Sigmoid colon (tissue), 6 donors: ENCODE measurements at regions not wholly inside any gene's neighbourhood (a gene's known extent, or its start where the extent isn't known, plus 50 kb on each side); places are given as distances from the start of the nearest gene placed in this dataset.
"Not testable (repeated sequence)": the region's sequence is repeated elsewhere in the genome, so short reads cannot be mapped to it uniquely, and the experiment has no call there.

ENCODE experiments used
- DNase-seq: peaks from one replicate; pipeline ENCODE4 v3.0.0-alpha.2; 2019
- H3K27ac ChIP-seq, 4 donors: fragments of 200-600 bp; sonication (generic); one replicate each; pipeline ENCODE4 v1.5.1; 2016 to 2019; ENCODE audit warnings: mild to moderate bottlenecking in 1 of 4
- H3K27me3 ChIP-seq, 3 donors: fragments of 200-600 bp; sonication (generic); one replicate each; pipeline ENCODE4 v1.5.1; 2019; ENCODE audit warnings: mild to moderate bottlenecking in 1 of 3
- H3K36me3 ChIP-seq, 4 donors: fragments of 200-600 bp; sonication (generic); one replicate each; pipeline ENCODE4 v1.5.1; 2016 to 2019
- H3K4me1 ChIP-seq, 4 donors: fragments of 200-600 bp; sonication (generic); one replicate each; pipeline ENCODE4 v1.5.1; 2017 to 2019
- H3K4me3 ChIP-seq, 4 donors: fragments of 200-600 bp; sonication (generic); one replicate each; pipeline ENCODE4 v1.5.1; 2017 to 2019; ENCODE audit warnings: mild to moderate bottlenecking in 2 of 4, moderate library complexity in 1 of 4
- H3K9me3 ChIP-seq, 4 donors: fragments of 200-600 bp in 3 of 4; sonication (generic) in 3 of 4; one replicate each; pipeline versions ENCODE4 v1.5.1 to v1.6.1; 2013 to 2019
- CTCF ChIP-seq, 4 experiments: fragments of 450-650 bp in 3 of 4; fragments of 200-600 bp in 1 of 4; IDR thresholded peaks; one replicate each; pipeline ENCODE4 v1.5.1; 2016 to 2019; ENCODE audit warnings: antibody characterized with exemption in 4 of 4, mild to moderate bottlenecking in 3 of 4, moderate library complexity in 2 of 4
- EP300 ChIP-seq, 4 donors: sonication (generic); formaldehyde crosslinking; IDR thresholded peaks; one replicate each; pipeline ENCODE4 v1.6.1; 2017; ENCODE audit warnings: antibody characterized with exemption in 4 of 4
- POLR2A ChIP-seq, 2 donors: fragments of 450-650 bp; IDR thresholded peaks; one replicate each; pipeline ENCODE4 v1.6.1; 2016; ENCODE audit warnings: antibody characterized with exemption in 2 of 2, mild to moderate bottlenecking in 2 of 2, moderate library complexity in 2 of 2
- POLR2AphosphoS5 ChIP-seq, 4 donors: sonication (generic); formaldehyde crosslinking; IDR thresholded peaks; one replicate each; pipeline ENCODE4 v1.6.1; 2017; ENCODE audit warnings: antibody characterized with exemption in 4 of 4
- WGBS, 2 donors: extraction: QIAGEN DNeasy Blood & Tissue Kit; methylation state at CpG; one replicate each; pipeline ENCODE4 v1.1.7; 2013; 5-methylcytosine and 5-hydroxymethylcytosine counted together
- intact Hi-C: fragments of 100-400 bp; cut with DNase I; formaldehyde crosslinking; loops from one replicate; pipeline ENCODE4 v1.15.1; 2023
- donor health status: healthy with polysubstance abuse.
- donor health status: healthy.

GRCh38 chr13:110042253-110042950, 256.0 kb upstream of the IRS2 start:
- Histone ChIP-seq H3K36me3 (no peaks in the 10 kb centered on the region), H3K27ac (no peak overlapping the region), H3K4me3 (no peak overlapping the region), H3K9me3 (no peaks in the 10 kb centered on the region), H3K4me1 (peaks cover 0 to 4% (median 3%) of the 10 kb centered on the region in 4 donors), H3K27me3 (no peaks in the 10 kb centered on the region)
- TF ChIP-seq CTCF (IDR thresholded peaks at IDR 0.05) (no peak), EP300 (IDR thresholded peaks at IDR 0.05) (no peak), POLR2AphosphoS5 (IDR thresholded peaks at IDR 0.05) (no peak)
- no peak for DNase-seq
- WGBS, 2 donors = 70 to 73% methylated on average over 14 of the region's 14 CpGs
- intact Hi-C loops = no loop called here

GRCh38 chr13:110041638-110042037, 255.3 kb upstream of the IRS2 start:
- intact Hi-C loops, H3K27me3 ChIP-seq, DNase-seq, H3K27ac ChIP-seq, H3K4me3 ChIP-seq, H3K4me1 ChIP-seq, H3K36me3 ChIP-seq, H3K9me3 ChIP-seq: not testable (repeated sequence)
- WGBS, 2 donors = 91% methylated on average over 4 of the region's 4 CpGs

GRCh38 chr13:110037925-110038573, 251.7 kb upstream of the IRS2 start:
- H3K27ac ChIP-seq = no peak overlapping the region
- WGBS, 2 donors = 68 to 86% methylated on average over 2 of the region's 2 CpGs
- no peaks in the 10 kb centered on the region for H3K9me3 ChIP-seq
- H3K27me3 ChIP-seq = no peaks in the 10 kb centered on the region
- no peaks in the 10 kb centered on the region for H3K36me3 ChIP-seq
- H3K4me1 ChIP-seq = no peaks in the 10 kb centered on the region
- no peak overlapping the region for H3K4me3 ChIP-seq
- no peak for TF ChIP-seq POLR2A (IDR thresholded peaks at IDR 0.05)
- no peak for TF ChIP-seq EP300 (IDR thresholded peaks at IDR 0.05)
- TF ChIP-seq POLR2AphosphoS5 (IDR thresholded peaks at IDR 0.05) = no peak
- TF ChIP-seq CTCF (IDR thresholded peaks at IDR 0.05) = no peak
- no peak for DNase-seq
- intact Hi-C loops = no loop called here

- H3K4me3 ChIP-seq = no peak overlapping the region
- H3K36me3 ChIP-seq = no peaks in the 10 kb centered on the region
- DNase-seq = no peak
- H3K9me3 ChIP-seq = no peaks in the 10 kb centered on the region
- H3K27ac ChIP-seq = no peak overlapping the region
- no peaks in the 10 kb centered on the region for H3K27me3 ChIP-seq
- intact Hi-C loops = no loop called here
- TF ChIP-seq EP300 (IDR thresholded peaks at IDR 0.05) (no peak), CTCF (IDR thresholded peaks at IDR 0.05) (no peak), POLR2AphosphoS5 (IDR thresholded peaks at IDR 0.05) (no peak), POLR2A (IDR thresholded peaks at IDR 0.05) (no peak)
- 92% methylated on average over 3 of the region's 3 CpGs for WGBS, 2 donors
- H3K4me1 ChIP-seq = no peaks in the 10 kb centered on the region
Observed at GRCh38 chr13:110036060-110036459, 249.7 kb upstream of the IRS2 start.

- Histone ChIP-seq H3K4me1 (no peaks in the 10 kb centered on the region), H3K27me3 (no peaks in the 10 kb centered on the region), H3K9me3 (no peaks in the 10 kb centered on the region), H3K27ac (no peak overlapping the region), H3K36me3 (no peaks in the 10 kb centered on the region), H3K4me3 (no peak overlapping the region)
- TF ChIP-seq POLR2AphosphoS5 (IDR thresholded peaks at IDR 0.05) (no peak), EP300 (IDR thresholded peaks at IDR 0.05) (no peak)
- 49 to 68% methylated on average over 4 of the region's 4 CpGs for WGBS, 2 donors
- intact Hi-C loops = no loop called here
- no peak for DNase-seq
Observed at GRCh38 chr13:110034031-110034549, 247.7 kb upstream of the IRS2 start.
